Prostate gland (tissue), 2 donors: ENCODE measurements at regions not wholly inside any gene's neighbourhood (a gene's known extent, or its start where the extent isn't known, plus 50 kb on each side); places are given as distances from the start of the nearest gene placed in this dataset.

Source experiments
- DNase-seq: peaks from one replicate; pipeline ENCODE4 v3.0.0-alpha.2; 2019; ENCODE audit warnings: low spot score
- H3K27ac ChIP-seq, 2 donors: fragments of 200-600 bp; sonication (generic); 2 replicates each; pipeline ENCODE4 v1.5.1; 2017 to 2019
- H3K27me3 ChIP-seq: fragments of 200-600 bp; sonication (generic); replicated peaks from 2 replicates; pipeline ENCODE4 v1.5.1; 2019; ENCODE audit not compliant: insufficient read depth
- H3K36me3 ChIP-seq, 2 donors: fragments of 200-600 bp; sonication (generic); 1 replicate in 1 of 2; 2 replicates in 1 of 2; pipeline versions ENCODE4 v1.5.1 to v1.8.1; 2017 to 2019
- H3K4me1 ChIP-seq: fragments of 200-600 bp; sonication (generic); replicated peaks from 2 replicates; pipeline ENCODE4 v1.5.1; 2019
- H3K4me3 ChIP-seq, 2 donors: fragments of 200-600 bp; sonication (generic); 2 replicates each; pipeline ENCODE4 v1.5.1; 2017 to 2019
- H3K9me3 ChIP-seq: fragments of 200-600 bp; sonication (generic); 2 replicates; pipeline ENCODE4 v1.5.1; 2017
- POLR2A ChIP-seq: fragments of 450-650 bp; IDR thresholded peaks from one replicate; pipeline ENCODE4 v1.6.1; 2016; ENCODE audit warnings: antibody characterized with exemption, mild to moderate bottlenecking
- POLR2AphosphoS5 ChIP-seq: sonication (generic); formaldehyde crosslinking; IDR thresholded peaks from one replicate; pipeline ENCODE4 v1.6.1; 2017; ENCODE audit warnings: antibody characterized with exemption
- intact Hi-C: fragments of 100-400 bp; cut with DNase I; formaldehyde crosslinking; loops from one replicate; pipeline ENCODE4 v1.14.2; 2022
- TF ChIP-seq, protein P1 (sequence below), 4 experiments: fragments of 200-600 bp in 2 of 4; fragments of 450-650 bp in 2 of 4; sonication (generic) in 2 of 4; IDR thresholded peaks; 1 replicate in 3 of 4; 2 replicates in 1 of 4; pipeline ENCODE4 v1.5.1; 2016 to 2019; ENCODE audit warnings: antibody characterized with exemption in 4 of 4, mild to moderate bottlenecking in 2 of 4, moderate library complexity in 2 of 4

DNA sequence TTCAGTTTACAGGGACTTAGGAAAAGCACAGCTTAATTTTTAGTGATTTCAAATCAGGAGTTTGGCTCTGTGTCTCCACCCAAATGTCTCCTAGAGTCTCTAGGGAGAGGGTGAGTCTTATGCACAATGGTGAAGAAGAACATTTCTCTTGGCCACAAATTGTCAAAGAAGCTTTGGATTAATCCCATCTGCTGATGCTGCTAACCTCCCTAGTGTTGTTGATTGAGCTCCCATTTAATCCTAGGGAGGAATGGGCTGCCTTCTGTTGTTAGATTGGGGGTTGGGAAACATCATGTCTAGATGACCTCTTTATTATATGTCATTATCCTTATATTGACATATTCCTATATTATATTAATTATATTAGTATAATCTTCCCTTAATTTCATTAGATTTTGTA lies 50.0 kb upstream of the PASD1 start:
- H3K4me3 ChIP-seq: no peak overlapping the region
- intact Hi-C loops: no loop called here
- no peak for DNase-seq

More for the DNA sequence above, 50.0 kb upstream of the PASD1 start:
- Histone ChIP-seq H3K27me3 (no peaks in the 10 kb centered on the region), H3K36me3 (no peaks in the 10 kb centered on the region), H3K27ac (no peak overlapping the region), H3K4me1 (no peaks in the 10 kb centered on the region), H3K9me3 (no peaks in the 10 kb centered on the region)
- TF ChIP-seq POLR2AphosphoS5 (no peak), POLR2A (no peak)
- TF ChIP-seq, protein P1, sequence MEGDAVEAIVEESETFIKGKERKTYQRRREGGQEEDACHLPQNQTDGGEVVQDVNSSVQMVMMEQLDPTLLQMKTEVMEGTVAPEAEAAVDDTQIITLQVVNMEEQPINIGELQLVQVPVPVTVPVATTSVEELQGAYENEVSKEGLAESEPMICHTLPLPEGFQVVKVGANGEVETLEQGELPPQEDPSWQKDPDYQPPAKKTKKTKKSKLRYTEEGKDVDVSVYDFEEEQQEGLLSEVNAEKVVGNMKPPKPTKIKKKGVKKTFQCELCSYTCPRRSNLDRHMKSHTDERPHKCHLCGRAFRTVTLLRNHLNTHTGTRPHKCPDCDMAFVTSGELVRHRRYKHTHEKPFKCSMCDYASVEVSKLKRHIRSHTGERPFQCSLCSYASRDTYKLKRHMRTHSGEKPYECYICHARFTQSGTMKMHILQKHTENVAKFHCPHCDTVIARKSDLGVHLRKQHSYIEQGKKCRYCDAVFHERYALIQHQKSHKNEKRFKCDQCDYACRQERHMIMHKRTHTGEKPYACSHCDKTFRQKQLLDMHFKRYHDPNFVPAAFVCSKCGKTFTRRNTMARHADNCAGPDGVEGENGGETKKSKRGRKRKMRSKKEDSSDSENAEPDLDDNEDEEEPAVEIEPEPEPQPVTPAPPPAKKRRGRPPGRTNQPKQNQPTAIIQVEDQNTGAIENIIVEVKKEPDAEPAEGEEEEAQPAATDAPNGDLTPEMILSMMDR (IDR thresholded peaks at IDR 0.05): no peak
